GM21723 (cell line): ENCODE measurements at regions not wholly inside any gene's neighbourhood (a gene's known extent, or its start where the extent isn't known, plus 50 kb on each side); places are given as distances from the start of the nearest gene placed in this dataset.

ENCODE experiments used
- ATAC-seq: cut with Tn5 transposase; IDR thresholded peaks from one replicate; pipeline ENCODE4 v1.9.1; 2021; ENCODE audit warnings: mild to moderate bottlenecking, moderate library complexity; ENCODE audit not compliant: unreplicated experiment

DNA sequence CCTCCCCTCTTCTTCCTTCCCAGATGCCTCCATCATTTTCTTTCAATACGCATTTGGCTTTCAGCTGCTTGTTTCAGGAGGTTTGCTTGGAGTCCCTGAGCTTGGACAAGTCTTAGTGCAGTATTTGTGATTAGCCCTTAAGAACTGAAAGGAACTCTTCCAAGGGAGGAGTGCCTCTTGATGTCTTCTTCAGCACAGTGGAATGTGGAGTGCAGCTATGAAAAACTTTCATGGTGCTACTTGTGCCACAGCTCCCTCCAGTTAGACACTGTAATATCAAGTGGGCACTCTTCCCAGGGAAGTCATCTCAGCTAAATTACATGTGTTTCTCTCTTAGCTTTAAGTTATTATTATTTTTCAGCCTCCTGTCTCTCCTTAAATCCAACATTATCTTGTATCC lies 173.1 kb downstream of the NECTIN3 start:
- no peak for ATAC-seq

DNA sequence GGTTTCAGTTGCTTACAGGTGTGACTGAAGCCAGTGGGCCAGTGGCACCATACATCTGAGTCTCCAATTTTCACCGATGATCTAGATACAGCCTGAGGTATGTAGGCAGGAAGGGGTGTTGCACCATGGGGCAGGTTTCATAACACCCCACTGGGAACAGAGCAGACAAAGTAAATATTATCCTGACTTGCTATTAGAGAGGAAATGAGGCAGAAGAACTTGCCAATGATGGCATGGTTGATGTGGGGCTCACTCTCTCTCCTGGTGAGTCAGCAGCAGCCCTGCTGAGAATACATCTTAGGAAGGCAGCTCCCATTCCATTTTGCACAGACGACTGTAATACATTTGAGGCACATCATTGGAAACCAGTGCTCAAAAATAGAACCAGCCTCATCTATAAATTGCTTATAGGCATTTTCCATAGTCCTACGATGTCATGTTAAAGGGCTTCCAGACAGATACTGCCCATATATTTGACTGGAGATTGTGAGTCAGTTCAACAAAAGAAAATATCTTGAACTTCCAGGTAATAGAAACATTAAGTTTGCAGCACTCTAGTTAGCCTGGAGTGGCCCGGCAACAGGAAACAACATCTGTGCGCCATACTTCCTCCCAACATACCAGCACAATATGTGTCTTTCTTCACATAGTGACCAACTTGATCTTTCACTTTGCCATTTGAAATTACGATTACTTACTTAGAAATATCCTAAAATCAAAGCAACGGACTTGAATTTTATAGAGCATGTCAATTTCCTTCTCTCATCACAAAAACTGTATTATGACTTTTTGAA lies 175.5 kb downstream of the NECTIN3 start:
- no peak for ATAC-seq

DNA sequence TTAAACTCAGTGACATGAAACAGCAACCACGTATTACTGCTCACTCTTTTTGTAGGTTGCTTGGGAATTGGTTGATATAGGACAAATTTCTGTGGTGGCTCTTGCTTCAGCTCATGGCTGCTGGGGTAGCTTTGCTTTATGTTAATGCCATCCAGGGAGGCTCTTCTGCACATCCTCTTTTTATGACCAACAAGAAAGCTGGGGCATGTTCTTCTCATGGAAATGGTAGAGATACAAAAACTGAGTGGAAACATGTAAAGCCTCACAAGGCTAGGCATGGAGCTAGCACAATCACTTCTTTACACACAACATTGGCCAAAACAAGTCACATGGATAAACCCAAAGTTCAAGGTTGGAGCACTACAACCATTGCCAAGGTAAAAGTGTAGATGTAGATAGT lies 176.8 kb downstream of the NECTIN3 start:
- no peak for ATAC-seq

DNA sequence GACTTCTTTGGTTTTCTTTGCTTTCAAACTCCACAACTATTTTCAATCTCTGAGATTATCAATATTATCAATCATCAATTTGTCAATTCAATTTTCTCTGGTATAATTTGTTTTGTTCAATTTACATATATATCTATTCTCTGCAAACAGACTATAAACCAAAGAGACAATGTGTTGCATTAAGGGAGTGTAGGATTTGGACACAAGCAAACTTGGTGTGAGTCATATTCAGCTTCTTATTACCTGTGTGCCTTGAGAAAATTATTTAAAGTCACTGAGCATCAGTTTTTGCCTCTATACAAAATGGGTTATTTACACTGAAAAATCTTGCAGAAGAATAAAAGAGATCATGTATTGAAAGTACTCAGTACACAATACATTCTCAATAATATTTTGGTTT lies 177.8 kb downstream of the NECTIN3 start:
- no peak for ATAC-seq

DNA sequence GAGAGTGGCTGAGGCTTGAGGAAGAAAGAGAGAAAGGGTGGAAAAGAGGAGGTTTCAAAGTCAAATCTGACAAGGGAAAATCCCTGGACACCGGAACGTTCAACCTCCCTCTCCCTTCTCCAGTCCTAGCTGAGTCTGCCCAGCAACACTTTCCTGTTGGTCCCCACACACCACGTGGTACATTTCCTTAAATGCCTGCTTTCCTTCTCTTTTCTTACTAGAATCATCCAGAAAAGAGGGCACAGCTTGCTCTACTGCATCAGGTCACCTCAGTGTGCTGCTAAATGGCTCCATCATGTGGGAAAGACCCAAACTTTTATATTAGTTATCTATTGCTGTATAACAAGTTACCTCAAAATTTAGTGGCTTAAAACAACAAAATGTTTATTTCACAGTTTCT lies 181.2 kb downstream of the NECTIN3 start:
- ATAC-seq = no peak

DNA sequence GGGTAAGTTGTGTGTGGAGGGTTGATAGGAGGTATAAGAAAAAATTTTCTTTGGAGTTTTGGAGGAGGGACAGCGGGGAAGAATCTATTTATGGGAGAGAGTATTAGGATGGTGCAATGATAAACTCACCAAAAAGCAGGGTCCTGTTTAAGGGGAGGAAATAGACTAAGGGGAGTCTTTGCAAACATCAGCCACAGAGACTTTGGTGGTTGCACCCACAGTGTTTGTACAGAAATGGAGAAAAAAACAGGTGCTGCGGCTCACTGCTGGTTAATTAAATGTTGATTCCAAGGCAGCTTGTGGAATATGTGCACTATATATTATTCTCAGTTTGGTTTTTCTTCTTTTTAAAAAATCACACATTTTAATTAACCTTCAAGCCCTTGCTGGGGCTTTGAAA lies 182.1 kb downstream of the NECTIN3 start:
- ATAC-seq = no peak

DNA sequence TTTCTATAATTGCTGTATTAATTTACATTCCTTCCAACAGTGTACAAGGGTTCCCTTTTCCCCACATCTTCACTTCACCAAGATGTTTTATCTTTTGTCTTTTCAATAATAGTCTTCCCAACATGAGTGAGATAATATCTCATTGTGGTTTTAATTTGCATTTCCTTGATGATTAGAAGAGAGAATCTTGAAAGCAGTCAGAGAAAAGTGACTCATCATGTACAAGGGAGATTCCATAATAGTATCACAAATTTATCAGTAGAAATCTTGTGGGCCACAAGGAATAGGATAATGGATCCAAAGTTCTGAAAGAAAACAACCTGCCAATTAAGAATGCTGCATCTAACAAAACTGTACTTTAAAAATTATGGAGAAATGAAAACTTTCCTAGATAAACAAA lies 189.3 kb downstream of the NECTIN3 start:
- no peak for ATAC-seq

DNA sequence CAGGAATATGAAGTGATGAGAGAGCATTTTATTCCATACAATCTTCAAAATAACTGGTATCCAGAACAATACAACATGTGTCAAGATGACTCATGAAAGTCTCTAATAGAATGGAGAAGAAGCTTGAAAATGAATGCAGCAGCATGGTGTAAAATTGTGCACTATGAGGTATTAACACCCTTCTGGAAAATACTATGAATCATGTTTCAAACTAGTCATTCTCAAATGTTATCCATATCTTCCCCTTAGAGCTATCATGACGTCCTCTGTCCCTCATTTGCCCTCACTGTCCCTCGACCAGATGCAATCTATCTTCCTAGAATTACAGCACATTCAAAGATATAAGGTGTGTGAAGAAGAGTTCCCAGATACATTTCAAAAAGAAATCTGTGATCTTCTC lies 198.2 kb downstream of the NECTIN3 start:
- no peak for ATAC-seq

DNA sequence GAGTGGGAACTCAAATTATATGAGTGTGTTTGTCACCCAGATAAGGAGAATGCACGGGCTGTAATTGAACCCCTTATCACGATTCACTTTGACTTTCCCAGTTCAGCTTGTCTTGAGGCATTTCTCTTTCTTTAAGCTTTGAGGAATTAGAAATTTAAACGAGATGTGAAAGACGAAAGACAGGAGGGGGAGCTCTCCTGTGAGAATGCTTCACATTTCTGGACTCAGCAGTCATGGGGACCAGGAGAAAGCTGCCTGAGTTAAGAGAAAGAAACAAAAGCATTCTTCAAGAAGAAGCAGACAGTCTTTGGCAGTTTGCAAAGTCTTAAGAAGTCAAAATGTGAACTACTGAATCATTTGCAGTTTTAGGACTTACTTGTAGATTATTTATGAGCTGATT lies 205.6 kb downstream of the NECTIN3 start:
- no peak for ATAC-seq

DNA sequence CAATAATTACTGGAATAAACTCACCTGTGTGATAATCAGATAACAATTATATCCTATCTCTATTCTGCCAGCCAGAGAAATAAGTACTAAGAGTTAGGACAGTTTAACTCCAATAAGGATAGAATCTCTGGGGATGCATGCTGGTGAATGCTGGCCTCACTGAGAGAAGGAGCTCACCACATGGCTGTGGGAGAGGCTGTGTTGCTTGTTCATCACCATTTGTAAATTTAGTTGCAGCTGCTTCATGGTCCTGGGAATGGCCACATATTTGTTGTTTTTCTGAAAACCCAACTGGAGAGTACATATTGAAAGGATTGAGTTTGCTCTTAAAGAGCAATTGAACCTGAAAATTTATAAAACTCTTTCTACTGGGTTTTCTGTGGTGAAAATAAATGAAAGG lies 207.3 kb downstream of the NECTIN3 start:
- ATAC-seq = no peak

DNA sequence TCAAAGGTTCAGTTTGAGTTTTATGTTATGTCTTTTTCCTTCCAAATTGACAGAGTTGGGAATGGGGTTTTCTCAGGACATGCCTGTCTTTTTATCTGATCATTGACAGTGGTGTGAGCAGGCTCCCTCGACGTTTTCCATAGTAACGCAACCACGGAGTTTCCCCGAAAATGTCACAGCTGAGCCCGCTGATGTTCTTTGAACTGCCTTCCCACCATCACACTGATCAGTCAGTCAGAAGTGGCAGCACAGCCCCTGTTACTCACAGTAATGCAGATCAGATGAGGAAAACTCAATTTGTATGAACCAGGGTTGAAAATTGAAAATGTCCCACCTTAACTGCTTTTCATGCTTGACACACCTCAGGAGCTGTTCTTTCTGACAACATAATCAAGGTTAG lies 210.4 kb downstream of the NECTIN3 start:
- ATAC-seq = no peak

DNA sequence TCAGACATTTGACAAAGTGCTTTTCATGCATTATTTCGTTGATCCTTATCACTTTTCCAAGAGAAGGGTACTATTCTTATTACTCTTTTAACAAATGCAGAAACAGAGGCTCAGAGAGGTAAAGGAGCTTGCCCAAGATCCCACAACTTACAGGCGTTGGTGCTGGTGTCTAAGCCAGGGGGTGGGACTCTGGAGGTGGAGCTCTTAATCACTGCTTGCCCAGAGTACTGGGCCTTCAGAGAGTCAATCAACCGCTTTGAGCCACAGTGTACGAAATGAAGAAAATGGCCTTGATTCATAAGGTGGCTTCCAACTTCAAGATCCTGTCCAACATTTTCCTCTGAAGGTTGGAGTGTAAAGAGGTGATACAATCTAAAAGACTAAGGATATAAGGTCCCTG lies 211.5 kb downstream of the NECTIN3 start:
- ATAC-seq = no peak

DNA sequence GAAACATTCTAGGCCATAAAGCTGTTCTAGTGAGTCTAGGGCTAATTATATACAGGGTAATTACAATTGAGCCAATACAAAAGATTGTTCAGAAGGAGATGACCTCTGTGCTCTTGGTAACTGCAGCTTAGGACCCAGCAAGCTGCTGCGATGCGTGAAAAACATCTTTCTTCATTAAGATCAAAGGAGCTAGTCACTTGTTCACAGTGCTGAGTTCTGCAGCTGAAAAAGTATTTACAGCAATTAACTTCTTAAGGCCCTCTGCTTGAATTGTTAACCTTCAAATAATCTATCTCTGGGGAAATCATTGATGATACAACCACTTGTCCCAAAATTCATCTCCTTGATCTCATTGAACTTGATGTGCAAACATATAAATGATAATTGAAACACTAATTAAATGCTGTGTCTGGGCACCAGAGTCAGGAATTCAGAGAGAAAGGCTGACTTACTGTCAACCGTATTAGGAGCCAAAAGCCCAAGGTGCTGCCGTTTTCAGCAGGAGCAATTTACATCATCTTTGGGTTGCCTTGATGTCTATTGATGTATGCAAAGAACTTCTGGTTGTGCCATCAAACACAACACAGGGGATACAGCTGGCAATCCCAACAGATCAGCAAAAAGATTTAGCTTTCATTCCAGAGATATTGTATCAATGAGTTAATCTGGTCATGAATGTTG lies 213.0 kb downstream of the NECTIN3 start:
- ATAC-seq = no peak

DNA sequence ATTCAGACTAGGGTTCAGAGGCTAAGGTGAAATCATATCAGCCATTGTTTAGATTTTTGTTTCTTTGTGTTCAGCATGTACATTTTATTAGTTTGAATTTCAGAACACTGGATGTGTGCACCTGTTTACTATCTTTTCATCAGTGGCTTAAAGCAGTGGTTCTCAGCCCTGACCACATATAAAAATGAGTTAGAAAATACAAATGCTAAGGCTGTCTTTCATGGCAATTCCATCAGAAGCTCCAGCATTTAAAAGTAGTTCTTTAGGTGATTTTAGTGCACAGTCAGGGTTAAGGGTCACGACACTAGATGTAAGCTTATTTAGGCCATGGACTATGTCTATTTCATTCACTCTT lies 213.5 kb downstream of the NECTIN3 start:
- no peak for ATAC-seq

DNA sequence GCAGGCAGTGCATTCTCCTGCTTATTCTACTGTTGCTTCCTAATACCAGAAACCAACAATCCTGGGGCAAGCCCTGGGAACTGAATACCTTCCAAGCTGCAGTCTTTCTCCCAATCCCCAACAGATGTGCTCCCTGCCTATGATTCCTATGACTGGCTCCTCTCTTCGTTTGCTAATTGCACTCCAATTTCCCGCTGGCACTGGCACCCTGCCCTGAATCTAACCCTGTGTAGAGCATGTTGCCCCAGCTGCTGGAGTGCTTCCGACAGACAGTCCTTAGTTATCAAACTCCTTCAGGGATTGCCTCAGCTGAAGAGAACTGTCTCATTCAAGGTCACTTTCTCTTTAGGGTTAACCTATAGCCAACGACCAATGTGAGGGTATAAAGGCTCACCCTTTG lies 214.1 kb downstream of the NECTIN3 start:
- no peak for ATAC-seq

DNA sequence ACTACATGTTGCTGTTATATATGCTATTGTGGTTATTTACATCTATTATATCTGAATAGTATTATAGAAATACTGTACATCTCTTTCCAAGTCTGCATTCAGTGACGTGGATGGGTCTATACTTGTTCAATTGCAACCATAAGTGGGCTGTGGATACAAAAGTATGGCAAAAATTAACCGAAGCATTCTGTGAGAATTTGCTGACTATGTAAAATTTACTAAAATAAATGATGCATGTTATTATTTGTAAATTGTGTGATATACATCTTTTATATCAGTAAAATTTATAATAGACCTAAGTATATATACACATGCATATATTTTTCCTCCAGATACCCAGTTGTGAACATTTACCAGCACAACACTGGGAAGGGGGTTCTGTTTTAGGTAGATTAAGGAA lies 215.1 kb downstream of the NECTIN3 start:
- ATAC-seq = no peak

DNA sequence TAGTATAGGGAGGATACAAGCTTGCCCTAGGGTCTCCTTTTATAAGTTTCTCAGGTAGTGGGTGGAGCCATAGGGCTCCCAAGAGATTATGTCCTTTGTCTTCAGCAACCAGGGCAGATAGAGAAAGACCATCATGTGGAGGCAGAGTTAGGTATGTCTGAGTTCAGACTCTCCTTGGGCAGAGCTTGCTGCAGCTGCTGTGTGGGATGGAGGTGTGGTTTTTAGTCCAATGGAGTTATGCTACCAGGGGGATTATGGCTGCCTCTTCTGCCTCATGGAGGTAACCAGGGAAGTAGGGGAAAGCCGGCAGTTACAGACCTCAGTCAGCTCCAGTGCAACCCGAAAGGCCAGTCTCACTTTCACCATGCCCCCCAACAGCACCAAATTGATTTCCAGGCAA lies 220.5 kb downstream of the NECTIN3 start:
- no peak for ATAC-seq

DNA sequence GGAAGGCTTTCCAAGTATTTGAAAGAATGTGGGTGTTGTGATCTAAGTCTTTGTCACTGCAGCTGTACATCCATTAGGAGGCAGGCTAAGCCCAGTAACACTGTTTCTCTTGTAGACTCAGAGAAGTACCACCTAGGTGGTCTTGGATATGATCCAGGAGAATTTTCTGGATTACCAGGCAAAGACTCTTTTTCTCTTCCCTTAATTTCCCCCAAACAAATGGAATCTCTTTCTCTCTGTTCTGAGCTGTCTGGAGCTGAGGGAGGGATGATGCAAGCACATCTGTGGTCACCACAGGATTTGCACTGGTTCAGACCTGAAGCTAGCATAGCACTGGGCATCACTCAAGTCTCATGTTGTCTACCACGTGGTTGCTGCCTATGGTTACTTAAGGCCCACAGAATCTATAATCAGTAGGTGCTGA lies 227.6 kb downstream of the NECTIN3 start:
- no peak for ATAC-seq

DNA sequence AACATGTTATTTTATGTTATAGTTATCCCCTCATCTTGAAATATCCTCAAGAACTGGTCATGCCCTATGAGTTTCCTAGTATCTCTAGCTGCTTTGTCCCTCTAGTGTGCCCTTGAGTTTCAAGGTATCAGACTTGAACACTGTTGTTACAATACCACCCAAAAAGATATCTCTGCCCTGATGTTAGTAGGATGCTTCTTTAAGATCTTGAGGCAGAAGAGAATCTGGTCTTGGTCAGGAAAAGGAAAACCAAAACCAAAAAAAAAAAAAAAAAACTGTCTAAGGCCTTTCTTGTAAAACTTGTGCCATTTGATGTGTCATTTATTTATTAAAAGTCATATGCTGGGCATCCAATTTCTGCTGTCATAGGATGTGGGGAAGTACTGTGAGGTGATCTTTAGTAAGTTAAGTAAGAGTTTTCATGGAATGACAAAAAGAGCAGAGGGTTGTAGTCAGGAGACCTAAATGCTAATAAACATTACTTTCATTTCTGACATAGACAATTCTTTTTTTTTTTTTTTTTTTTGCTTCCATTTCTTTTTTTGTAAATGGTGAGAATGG lies 229.7 kb downstream of the NECTIN3 start:
- no peak for ATAC-seq

DNA sequence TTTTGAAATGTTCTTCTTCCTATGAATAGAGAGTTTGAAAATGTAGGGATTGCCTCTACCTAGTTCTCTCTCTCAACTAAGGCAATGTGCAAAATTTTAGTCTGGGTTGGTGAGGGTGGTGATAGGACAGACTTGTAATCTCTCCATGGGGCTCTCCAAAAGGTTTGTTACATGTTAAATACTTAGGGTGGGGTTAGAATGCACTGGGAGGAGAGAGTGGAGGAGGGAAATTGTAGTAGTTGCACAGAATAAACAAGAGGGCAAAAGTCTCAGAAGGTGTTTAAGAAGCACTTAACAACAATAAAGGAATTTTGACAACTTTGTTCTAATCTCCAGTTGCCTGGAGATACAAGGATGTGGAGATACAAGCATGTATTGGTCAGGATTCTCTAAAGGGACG lies 230.4 kb downstream of the NECTIN3 start:
- no peak for ATAC-seq

DNA sequence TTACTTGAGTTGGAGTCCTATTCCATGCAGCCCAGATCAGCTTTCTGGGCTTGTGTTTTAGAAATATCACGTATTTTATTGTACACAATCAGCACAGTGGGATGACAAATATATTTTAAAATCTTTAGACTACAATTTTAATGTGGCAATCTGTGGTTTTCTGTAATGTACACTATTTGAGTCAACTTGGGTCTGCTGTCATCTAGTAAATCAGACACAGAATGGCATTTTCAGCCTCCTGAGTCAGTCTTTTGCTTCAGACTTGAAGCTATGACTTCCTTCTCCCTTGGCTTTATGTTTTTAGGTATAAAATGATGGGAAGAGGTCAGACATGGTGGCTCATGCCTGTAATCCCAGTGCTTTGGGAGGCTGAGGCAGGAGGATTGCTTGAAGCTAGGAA lies 232.1 kb downstream of the NECTIN3 start:
- ATAC-seq = no peak

DNA sequence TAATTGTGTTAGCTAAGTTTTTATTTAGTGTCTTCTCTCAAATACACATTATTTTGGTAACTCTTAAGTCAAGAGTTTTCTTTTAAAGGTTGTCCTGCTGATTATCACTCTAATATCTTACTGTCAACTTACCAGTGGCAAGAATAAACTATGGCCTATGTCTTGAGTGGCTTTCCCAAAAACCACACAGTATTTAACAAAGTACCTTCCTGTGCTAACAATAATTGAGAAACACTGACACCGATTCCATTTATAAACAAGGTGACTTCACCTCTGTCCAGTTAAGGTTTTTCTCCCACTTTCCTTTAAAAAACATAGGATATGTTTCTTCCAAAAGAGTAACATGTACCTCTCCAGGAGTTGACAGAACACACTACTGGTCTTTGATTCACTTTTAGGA lies 234.3 kb upstream of the CD96 start:
- ATAC-seq = no peak
